CD4-positive, alpha-beta T cell treated with Interleukin-4 for 1 hour (primary cell): ENCODE measurements at regions not wholly inside any gene's neighbourhood (a gene's known extent, or its start where the extent isn't known, plus 50 kb on each side); places are given as distances from the start of the nearest gene placed in this dataset.
"Not testable (repeated sequence)": the region's sequence is repeated elsewhere in the genome, so short reads cannot be mapped to it uniquely, and the experiment has no call there.

Experiments
- DNase-seq, 2 donors: peaks; one replicate each; pipeline ENCODE4 v3.0.0-alpha.2; 2020 to 2022

- DNase-seq, result no peak
Measured at GRCh38 chr10:33100781-33101391, 142.9 kb upstream of the ITGB1 start.

DNA sequence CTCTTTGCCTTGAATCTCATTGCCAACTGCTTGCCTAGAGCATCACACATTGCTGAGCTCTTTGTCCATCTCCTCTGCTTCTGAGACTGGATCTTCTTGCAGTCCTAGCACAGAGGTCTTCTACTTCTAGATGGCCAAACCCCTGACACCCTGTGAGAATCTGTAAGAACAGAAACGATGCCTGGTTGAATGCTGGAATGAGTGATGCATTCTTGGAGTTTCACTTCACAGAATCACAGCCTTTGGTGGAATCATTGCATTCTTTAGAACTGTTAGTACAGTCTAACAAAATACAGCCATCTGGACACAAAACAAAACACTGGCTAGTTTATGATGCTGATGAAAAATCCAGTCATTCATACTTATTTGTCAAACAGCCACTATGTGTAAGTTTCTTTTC, 141.7 kb upstream of the ITGB1 start:
- DNase-seq, result no peak

DNA sequence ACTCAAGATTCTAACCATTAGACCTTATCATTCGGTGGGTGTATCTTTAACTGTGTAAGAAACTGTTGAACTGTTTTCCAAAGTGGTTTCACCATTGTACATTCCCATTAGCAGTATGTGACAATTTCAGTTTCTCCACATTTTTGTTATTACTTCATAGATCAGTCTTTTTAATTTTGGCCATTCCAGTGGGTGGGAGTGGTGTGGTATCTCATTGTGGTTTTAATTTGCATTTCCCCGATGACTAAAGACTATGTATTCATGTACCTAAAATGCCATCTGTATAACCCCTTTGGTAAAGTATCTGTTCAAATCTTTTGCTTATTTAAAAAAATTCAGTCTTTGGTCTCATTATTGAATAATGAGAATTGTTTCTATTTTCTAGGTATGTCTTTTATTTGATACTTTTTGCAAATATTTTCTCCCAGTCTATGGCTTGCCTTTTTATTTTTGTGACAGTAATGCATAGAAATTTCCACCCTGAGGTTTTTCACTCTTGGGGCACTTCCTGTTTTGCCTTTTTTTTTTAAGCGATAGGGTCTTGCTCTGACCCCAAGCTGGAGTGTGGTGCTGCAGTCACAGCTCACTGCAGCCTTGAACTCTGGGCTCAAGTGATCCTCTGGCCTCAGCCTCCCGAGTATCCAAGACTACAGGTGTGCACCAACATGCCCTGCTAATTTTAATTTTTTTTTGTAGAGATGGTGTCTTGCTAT, 141.1 kb upstream of the ITGB1 start:
- DNase-seq, result no peak

DNA sequence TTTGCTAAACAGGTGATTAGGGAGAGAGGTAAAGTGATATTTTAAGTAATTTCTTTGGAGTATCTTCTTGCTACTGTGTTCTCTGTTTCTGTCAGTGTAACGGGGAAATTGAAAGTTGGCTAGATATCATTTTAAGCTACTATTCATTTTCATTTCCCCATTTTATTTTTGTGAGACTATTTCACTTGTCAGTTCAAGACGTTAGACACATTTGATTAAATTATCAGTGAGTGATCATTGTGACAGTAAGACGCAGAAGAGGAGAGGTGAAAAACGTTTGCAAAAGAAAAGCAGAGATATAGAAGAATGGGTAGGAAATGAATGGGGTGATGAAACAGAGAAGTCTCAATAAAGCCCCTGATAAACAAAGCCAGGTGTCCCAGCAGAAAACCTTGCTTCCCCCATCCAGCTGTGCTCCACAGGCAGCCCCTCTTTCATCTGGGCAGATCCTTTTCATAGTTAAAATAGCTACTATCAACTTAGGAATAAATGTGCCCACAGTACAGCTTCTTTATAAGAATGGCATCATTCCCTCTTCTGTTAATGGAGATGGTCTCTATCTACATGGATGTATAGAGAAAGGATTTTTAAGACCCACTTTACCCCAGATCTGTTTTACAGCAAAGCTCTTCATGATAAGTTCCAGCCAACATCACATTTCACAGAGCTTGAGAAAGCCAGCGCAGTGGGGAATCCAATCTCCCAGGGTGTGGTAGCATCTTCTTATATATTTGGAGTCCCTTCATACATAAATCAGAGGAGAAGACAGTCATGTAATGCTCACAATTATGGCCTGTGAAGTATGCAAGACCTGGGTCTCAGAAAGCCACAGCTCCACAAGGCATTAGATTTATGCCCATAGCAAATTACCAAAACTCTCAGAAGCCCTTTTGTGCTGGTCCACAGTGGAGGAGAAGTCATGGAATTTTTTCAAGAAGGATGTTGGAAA, 138.1 kb upstream of the ITGB1 start:
- no peak for DNase-seq

DNA sequence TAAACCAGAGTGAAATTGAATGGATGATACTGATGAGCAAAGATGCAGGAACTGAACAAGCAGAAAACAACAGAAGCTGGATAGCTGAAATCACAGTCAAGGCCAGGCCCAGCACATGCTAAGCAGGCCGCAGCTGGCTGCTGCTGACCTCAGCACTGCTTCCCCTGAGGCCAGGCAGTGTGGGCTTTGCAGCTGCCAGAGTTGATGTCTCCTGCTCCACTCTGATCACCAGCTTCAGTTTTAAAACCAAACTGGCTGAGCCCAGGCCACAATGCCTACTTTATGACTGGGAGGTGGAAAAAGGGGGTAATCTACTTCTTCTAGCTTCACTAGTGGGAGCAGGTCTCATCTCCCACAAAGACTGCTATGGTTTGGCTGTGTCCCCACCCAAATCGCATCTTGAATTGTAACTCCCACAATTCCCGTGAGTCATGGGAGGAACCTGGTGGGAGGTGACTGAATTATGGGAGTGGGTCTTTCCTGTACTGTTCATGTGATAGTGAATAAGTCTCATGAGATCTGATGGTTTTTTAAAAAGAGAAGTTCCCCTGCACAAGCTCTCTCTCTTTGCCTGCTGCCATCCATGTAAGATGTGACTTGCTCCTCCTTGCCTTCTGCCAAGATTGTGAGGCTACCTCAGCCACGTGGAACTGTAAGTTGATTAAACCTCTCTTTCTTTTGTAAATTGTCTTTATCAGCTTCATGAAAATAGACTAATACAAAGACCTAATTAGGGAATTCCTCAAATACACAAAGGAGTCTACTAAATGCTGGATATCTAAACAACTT, 136.4 kb upstream of the ITGB1 start:
- DNase-seq, result no peak

GRCh38 chr10:33093362-33093761, 135.3 kb upstream of the ITGB1 start:
- DNase-seq, result no peak

DNA sequence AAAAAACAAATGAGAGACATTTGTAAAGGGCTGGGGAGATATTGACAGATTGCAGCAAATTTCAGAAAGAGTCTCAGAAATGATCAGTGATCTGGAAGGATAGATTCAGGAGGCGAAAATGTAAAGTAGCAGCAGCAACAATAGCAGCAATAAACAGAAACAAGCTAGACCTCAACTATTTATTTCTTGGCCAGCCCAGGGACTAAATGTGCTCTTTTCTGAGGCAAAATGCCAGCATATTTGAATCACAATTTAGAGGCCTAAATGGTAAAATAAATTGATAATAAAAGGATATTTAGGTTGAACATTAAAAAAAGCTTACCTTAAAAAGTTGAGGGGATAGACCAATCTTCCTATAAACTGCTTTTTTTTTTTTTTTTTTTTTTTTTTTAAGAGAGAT, 134.6 kb upstream of the ITGB1 start:
- DNase-seq, result no peak

GRCh38 chr10:33091201-33091600, 133.2 kb upstream of the ITGB1 start:
- DNase-seq, result no peak

DNA sequence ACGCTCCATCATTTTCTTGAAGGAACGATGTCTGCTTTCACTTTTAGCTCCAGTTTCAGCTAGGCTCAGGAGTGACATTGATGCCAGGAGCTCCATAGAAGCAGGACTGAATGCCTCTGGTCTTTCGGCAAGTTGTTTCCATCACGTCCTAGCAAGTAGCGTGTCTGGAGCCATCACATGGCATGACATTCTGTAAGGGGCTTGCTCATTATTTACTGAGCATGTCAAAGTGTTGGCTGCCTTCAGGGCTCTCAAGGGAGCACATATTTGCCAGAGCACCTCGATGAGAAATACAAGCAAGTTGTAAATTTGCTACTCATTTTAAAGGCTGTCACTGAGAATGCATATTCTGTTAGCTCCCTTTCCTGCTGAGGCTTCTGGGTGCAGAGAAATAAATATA, 131.0 kb upstream of the ITGB1 start:
- no peak for DNase-seq

GRCh38 chr10:33087922-33088321, 129.9 kb upstream of the ITGB1 start:
- DNase-seq, result no peak

DNA sequence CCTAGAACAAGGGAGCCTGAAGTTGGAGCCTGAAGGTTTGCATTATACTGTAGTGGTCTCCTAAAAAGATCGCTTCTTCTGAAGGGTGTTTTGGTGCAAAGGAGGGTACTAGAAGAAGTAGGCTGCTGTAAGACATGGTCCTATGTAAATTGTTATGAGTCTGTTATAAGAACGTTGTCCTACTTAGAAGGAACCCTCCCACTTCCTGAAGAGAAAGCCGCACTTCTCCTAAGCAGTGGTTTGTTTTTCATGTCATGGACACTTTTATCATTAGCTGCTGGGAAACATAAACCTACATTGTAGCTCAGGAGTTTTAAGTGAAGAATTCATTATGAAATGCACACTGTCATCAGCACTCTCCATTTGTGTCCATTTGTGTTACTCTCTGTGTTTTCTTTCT, 129.1 kb upstream of the ITGB1 start:
- DNase-seq, result peak in 1 of 2 donors; percentile 49

- DNase-seq, result no peak
Measured at GRCh38 chr10:33086100-33086499, 128.1 kb upstream of the ITGB1 start.

DNA sequence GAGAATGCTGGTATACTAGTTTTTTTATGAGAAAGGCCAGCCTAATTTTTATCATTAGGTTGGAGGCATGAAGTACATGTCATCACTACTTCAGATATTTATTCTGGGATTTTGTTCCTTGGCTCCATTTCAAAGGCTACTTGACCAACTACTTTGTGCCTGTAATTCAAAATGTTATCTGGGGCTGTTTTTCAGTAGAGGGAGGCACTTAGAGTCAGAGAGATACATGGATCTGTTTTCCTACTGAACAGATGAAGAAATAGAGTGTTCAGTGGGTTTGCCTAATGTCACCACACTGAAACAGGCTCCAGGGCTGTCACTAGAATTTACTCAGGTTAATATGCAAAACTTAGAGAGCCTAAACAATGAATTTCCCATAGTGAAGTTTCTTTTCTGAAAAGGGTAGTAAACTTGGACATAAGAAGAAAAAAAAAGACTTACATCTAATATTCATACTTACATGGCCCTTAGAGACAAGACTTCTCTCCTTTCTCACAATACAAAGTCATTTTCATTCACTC, 127.3 kb upstream of the ITGB1 start:
- DNase-seq, result no peak

GRCh38 chr10:33084453-33084852, 126.4 kb upstream of the ITGB1 start:
- no peak for DNase-seq

GRCh38 chr10:33082373-33082895, 124.4 kb upstream of the ITGB1 start:
- no peak for DNase-seq

DNA sequence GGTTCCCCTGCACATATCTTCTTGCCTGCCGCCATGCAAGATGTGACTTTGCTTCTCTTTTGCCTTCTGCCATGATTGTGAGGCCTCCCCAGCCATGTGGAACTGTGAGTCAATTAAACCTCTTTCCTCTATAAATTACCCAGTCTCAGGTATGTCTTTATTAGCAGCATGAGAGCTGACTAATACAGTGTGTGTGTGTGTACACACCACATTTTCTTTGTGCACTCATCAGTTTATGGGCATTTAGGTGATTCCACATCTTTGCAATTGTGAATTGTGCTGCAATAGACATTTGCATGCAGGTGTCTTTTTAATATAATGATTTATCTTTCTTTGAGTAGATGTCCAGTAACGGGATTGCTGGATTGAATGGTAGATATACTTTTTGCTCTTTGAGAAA, 122.4 kb upstream of the ITGB1 start:
- not testable (repeated sequence) for DNase-seq

- DNase-seq, result no peak
Measured at GRCh38 chr10:33074443-33074842, 116.4 kb upstream of the ITGB1 start.

DNA sequence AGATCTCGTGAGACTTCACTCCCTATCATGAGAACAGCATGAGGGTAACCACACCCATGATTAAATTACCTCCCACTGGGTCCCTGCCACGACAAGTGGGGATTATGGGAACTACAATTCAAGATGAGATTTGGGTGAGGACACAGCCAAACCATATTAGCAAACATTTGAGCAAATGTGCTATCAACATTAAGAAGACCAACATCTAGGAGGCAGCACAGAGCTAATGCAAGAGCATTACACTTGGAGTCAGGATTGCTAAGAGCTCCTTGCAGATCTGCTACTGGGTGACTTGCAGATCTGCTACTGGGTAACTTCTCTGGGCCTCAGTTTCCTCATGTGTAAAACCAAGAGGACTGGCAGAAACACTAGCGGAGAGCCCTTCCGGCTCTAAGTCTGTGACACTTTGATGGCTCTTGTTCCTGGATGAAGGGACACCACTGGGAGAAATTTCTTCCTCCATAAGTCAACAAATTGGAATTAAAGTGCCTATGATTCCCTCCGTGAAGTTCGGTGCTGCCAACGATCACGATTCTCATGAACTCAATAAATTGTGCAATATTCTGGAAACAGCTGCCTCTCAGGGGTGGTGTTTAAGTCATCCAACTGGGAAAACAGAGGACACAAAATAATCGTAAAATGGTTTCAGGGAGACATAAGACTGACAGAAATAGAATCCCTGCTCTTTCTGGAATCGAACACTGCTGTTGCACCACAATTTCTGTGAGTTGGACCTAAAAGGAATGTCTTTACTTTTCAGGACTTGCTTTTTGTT, 115.8 kb upstream of the ITGB1 start:
- peak in 1 of 2 donors; percentile 10 for DNase-seq

- DNase-seq, result no peak
Measured at GRCh38 chr10:33071857-33072256, 113.8 kb upstream of the ITGB1 start.

- DNase-seq, result no peak
Measured at GRCh38 chr10:33070101-33070500, 112.1 kb upstream of the ITGB1 start.

DNA sequence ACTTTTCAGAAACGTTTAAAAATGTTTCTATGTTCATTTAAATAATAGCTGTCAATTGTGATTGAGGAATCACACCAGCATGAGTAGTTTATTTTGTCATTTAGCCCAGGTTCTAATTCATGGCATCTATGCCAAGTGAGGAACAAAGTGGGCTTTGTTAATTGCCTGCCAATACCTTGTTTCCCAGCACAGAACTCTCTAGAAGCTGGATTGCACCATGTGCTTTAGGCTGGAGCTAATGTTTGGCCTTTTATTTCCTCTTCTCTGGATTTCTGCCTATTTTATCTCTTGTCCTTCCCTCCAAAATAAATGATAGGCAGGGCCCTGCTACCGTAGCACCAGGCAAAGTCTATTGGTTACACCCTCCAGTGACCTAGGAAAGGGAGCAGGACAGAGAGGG, 109.9 kb upstream of the ITGB1 start:
- DNase-seq, result no peak

DNA sequence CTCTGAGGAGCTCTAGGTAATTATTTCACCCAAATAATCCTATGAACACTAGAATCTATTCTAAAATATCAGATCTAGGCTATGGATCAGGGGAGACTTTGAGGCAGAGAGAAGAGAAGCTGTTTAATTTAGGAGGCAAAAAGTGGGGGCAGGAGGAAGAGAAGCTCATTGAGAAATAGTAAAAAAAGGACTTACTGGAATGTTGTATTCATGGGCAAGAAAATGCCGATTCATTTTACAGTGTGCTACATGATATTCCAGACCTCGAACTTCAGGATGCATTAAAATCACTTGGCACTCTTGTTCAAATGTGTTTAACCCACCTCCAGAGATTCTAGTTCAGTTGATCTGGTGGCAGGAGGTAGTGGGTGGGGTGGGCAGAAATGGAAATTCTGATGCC, 109.5 kb upstream of the ITGB1 start:
- DNase-seq, result no peak
